ENCODE measurements at regions not wholly inside any gene's neighbourhood (a gene's known extent, or its start where the extent isn't known, plus 50 kb on each side); places are given as distances from the start of the nearest gene placed in this dataset.

DNA sequence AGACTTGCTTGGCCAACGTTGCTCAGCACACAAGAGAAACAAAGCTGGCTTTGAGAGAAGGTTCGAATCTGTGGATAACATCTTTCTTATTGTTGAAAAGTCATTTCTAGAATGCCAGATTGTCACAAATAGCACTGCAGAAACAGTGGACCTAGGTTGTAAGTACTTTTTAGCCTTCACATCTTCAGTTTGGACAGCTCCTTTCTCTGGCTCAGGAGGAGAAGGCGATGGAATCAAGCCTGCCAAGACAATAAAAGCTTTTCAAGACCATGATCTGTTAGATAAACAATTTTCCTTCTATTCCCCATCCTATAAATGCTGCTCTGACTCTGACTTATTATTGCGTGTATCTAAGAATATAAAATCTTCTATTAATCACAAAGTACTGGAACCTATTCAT lies 615.2 kb upstream of the SEMA6A start:
- TF ChIP-seq SP1 (IDR thresholded peaks at IDR 0.05) = no peak
- TF ChIP-seq FOXA1 (IDR thresholded peaks at IDR 0.05) = no peak
- TF ChIP-seq ELF4 (IDR thresholded peaks at IDR 0.05) = no peak
- no peak for TF ChIP-seq SUZ12 (IDR thresholded peaks at IDR 0.05)
- no peak for TF ChIP-seq HDGF (IDR thresholded peaks at IDR 0.05; ENCODE audit: borderline replicate concordance)
- no peak for TF ChIP-seq FOXM1 (IDR thresholded peaks at IDR 0.05; ENCODE audit: borderline replicate concordance)
- TF ChIP-seq L3MBTL2 (conservative IDR thresholded peaks at IDR 0.05) = no peak
- TF ChIP-seq ZNF384 (IDR thresholded peaks at IDR 0.05) = no peak
- no peak for TF ChIP-seq FOXK2 (IDR thresholded peaks at IDR 0.05)
- TF ChIP-seq LEF1 (IDR thresholded peaks at IDR 0.05; ENCODE audit: borderline replicate concordance) = no peak
- TF ChIP-seq BHLHE40 (IDR thresholded peaks at IDR 0.05; ENCODE audit: borderline replicate concordance) = no peak

Data from HEK293T (cell line).